ENCODE measurements at regions not wholly inside any gene's neighbourhood (a gene's known extent, or its start where the extent isn't known, plus 50 kb on each side); places are given as distances from the start of the nearest gene placed in this dataset.

DNA sequence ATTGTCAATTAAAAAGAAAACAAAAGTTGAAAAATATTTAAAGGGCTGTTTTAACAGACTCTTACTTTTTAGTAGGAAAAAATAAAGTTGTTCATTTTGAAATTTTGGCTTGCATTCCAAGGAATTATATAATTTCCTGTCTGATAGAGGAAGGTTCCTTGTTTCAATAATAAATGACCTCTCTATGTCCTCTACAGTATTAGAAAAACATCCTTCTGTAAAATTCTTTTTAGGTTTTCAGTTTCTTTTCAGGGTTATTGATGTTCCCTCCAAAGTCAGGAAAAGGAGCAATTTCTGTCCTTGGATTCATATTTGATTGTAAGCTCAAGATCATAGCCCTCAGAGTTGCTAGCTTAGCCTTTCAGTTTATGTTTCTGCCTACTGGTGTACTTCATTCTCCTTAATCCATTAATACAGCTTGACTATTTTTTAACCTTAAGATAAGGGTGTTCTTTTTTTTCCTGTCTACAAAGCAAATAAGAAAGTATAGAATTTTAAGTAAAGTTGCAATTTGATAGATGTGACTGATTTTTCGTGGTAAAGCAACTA is 125.2 kb upstream of the COL3A1 start:
- Histone ChIP-seq H3K4me3 (no peak overlapping the region), H3K27me3 (no peaks in the 10 kb centered on the region), H3K36me3 (no peaks in the 10 kb centered on the region), H3K27ac (no peak overlapping the region), H3K4me1 (no peaks in the 10 kb centered on the region), H3K9me3 (no peaks in the 10 kb centered on the region)
- no peak for TF ChIP-seq POLR2A (IDR thresholded peaks at IDR 0.05)
- TF ChIP-seq, protein P1, sequence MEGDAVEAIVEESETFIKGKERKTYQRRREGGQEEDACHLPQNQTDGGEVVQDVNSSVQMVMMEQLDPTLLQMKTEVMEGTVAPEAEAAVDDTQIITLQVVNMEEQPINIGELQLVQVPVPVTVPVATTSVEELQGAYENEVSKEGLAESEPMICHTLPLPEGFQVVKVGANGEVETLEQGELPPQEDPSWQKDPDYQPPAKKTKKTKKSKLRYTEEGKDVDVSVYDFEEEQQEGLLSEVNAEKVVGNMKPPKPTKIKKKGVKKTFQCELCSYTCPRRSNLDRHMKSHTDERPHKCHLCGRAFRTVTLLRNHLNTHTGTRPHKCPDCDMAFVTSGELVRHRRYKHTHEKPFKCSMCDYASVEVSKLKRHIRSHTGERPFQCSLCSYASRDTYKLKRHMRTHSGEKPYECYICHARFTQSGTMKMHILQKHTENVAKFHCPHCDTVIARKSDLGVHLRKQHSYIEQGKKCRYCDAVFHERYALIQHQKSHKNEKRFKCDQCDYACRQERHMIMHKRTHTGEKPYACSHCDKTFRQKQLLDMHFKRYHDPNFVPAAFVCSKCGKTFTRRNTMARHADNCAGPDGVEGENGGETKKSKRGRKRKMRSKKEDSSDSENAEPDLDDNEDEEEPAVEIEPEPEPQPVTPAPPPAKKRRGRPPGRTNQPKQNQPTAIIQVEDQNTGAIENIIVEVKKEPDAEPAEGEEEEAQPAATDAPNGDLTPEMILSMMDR (IDR thresholded peaks at IDR 0.05) = no peak
- DNase-seq = no peak
- intact Hi-C loops (cut with DNase I) = no loop called here
- WGBS, 2 donors = 5 to 17% methylated on average over 1 of the region's 1 CpG

DNA sequence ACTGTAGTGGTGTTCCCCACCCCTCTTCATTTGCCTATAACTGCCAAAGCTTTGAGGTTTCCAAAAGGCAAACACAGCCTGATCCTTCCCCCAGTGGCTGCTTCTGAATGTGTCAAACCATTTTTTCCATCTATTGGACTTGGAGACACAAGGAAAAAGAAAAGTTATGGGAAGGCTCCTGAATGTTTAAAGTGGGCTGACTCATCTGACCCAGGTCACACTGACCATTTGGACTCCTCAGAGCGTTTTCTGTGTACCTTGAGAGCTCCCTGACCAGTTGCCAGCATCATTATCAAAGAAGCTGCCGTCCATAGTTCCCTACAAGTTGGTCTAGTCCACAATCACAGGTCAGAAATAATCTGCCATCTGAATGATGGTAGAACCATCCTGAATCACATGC is 123.4 kb upstream of the COL3A1 start:
- H3K9me3 ChIP-seq = no peaks in the 10 kb centered on the region
- DNase-seq = no peak
- H3K36me3 ChIP-seq = no peaks in the 10 kb centered on the region
- intact Hi-C loops (cut with DNase I) = no loop called here
- TF ChIP-seq, protein P1 (IDR thresholded peaks at IDR 0.05) = no peak
- TF ChIP-seq POLR2A (IDR thresholded peaks at IDR 0.05) = no peak
- H3K27ac ChIP-seq = no peak overlapping the region
- H3K4me1 ChIP-seq = no peaks in the 10 kb centered on the region
- H3K27me3 ChIP-seq = no peaks in the 10 kb centered on the region
- 56% methylated on average over 2 of the region's 2 CpGs; no CpG with 5 or more reads in 1 of the 2 donors for WGBS, 2 donors
- no peak overlapping the region for H3K4me3 ChIP-seq

DNA sequence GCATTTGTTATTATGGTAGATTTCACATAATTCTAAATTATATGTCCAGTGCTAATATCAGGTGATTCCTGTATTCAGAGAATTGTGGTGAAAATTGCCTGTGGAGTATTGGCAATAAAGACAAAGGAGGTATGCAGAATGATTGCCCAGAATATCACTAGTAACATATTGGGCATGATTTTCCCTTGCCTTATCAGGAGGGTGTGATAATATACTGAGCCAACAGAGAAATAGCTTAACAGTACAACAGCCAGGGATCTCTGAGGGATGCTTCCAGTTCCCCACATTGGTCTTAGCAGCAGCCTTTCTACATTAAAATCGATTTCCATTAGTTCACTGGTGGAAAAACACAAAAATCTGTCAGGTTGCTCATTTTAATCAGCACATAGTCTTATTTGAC is 122.9 kb upstream of the COL3A1 start:
- intact Hi-C loops (cut with DNase I) = no loop called here
- 41 to 56% methylated on average over 1 of the region's 1 CpG for WGBS, 2 donors

DNA sequence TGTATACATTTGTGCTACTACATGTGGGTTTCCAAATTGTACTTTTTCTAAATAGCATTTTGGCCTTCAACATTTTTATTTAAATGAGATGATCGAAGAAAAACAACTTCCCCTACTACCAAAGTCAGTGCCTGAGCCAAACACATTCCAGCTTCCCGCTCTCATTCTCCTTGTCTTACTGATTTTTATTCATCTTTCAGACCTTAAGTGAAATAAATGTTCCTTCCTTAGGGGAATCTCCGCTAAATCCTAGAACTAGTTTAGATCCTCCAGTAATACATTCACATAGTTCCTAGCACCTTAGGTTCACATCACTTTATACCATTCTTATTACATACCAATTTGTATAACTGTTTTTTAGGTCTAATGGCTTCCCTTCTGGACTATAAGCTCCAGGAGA is 122.3 kb upstream of the COL3A1 start:
- no peaks in the 10 kb centered on the region for H3K36me3 ChIP-seq
- no peaks in the 10 kb centered on the region for H3K4me1 ChIP-seq
- intact Hi-C loops (cut with DNase I) = no loop called here
- H3K9me3 ChIP-seq = no peaks in the 10 kb centered on the region
- no peak for DNase-seq
- H3K27me3 ChIP-seq = no peaks in the 10 kb centered on the region
- TF ChIP-seq, protein P1 (IDR thresholded peaks at IDR 0.05) = no peak
- TF ChIP-seq POLR2A (IDR thresholded peaks at IDR 0.05) = no peak
- no peak overlapping the region for H3K27ac ChIP-seq
- no peak overlapping the region for H3K4me3 ChIP-seq
- WGBS, 2 donors = 83 to 84% methylated on average over 3 of the region's 3 CpGs

More for the DNA sequence above, 122.9 kb upstream of the COL3A1 start:
- H3K27ac ChIP-seq = no peak overlapping the region
- H3K4me3 ChIP-seq = no peak overlapping the region
- H3K27me3 ChIP-seq = no peaks in the 10 kb centered on the region
- no peaks in the 10 kb centered on the region for H3K36me3 ChIP-seq
- no peaks in the 10 kb centered on the region for H3K9me3 ChIP-seq
- TF ChIP-seq POLR2A (IDR thresholded peaks at IDR 0.05) = no peak
- TF ChIP-seq, protein P1 (IDR thresholded peaks at IDR 0.05) = no peak
- DNase-seq = no peak
- H3K4me1 ChIP-seq = no peaks in the 10 kb centered on the region

DNA sequence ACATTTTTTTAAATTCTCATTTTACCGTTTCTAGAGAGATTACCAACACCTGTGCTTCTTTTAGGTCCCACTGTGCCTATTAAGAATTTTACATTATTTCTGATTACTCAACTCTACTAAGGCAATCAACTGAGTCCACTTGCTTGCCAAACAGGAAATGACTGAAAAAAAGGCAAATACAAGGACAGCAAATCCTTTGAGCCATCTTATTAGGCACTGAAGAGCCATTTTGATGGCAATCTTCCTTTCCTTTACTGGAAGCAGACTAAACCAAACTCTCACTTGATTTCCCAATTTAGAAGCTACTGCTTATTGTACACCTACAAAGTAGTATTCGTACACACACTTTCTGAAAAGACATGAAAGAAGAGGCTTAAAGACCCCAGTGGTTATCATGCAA is 121.4 kb upstream of the COL3A1 start:
- Histone ChIP-seq H3K4me1 (no peaks in the 10 kb centered on the region), H3K27ac (no peak overlapping the region), H3K9me3 (no peaks in the 10 kb centered on the region), H3K4me3 (no peak overlapping the region), H3K36me3 (no peaks in the 10 kb centered on the region), H3K27me3 (no peaks in the 10 kb centered on the region)
- TF ChIP-seq POLR2A (IDR thresholded peaks at IDR 0.05) = no peak
- TF ChIP-seq, protein P1 (IDR thresholded peaks at IDR 0.05) = no peak
- intact Hi-C loops (cut with DNase I) = no loop called here
- WGBS, 2 donors = 66 to 79% methylated on average over 2 of the region's 2 CpGs
- DNase-seq = no peak
